Activated T-cell treated with anti-CD3 and anti-CD28 coated beads for 4 hours (primary cell): ENCODE measurements at regions not wholly inside any gene's neighbourhood (a gene's known extent, or its start where the extent isn't known, plus 50 kb on each side); places are given as distances from the start of the nearest gene placed in this dataset.

Experiments
- DNase-seq: peaks from one replicate; pipeline ENCODE4 v3.0.0-alpha.2; 2020

DNA sequence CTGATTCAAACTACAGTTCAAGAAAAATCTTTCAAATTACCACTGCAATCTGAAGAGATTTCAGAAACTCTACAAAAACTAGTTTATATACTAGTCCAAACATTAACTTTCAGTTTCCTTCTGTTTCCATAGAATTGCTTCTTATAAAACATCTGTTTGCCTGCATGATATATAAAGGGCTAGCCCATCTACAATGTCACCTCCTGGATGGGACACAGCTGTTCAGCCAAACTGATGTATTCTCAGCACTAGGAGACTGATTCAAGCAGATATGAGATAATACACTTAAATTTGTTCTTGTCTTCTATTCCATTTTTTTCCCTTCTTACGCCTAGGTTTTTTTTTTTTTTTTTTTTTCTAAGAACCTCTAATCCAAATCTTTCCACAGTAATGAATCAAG, 1569.7 kb upstream of the IGFBP7 start:
- DNase-seq: no peak

DNA sequence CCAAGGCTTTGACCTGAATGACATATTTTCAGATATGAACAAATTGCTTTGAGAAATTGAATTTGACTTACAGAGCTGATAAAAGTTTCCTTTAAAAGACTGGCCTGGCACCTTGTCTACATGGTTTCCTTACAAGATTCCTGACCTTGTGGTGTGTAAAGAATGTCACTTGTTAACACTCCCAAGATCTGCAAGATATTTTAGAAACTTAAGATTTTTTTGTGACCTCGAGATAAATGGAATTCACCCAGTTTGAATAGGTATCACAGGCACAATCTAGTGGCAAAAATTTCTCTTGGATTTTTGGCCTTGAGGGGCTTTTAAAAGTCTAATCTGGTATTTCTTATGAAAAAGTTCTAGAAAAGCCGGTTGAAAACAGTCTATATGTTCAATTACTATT, 1568.9 kb upstream of the IGFBP7 start:
- DNase-seq: no peak

DNA sequence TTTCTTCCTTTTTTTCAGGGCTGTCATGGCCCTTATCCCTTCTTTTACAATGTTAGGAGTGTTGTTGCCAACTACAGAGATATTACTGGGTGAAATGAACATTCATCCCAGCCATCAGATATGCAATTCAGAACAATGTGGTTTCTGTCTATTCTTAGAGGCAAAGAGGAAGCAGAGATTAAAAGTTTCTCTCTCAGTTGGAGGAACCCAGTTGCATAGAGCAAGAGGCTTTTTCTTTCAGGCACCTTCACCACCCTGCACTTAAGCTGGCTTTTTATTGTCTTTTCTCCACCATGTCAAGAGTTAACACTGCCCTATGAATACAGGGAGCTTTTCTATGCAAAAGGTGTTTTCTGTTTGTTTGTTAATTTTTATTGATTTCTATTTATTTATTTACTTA, 1559.6 kb upstream of the IGFBP7 start:
- no peak for DNase-seq

DNA sequence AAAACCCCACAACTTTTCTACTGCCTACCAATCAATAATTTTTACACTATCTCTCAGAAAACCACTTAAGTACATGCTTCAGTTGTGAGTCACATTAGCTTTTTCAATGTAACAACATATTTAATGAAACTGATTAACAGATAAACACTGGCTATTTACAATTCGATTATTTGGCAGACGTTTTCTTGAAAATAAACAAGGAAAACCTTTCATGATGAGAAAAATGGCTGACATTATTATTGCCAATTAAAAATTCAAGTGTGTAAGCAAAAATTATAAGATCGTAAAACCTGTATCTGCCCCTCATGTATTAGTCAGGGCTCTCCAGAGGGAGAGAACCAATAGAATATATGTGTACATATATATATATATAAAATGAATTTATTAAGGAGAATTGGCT, 1555.5 kb upstream of the IGFBP7 start:
- no peak for DNase-seq

DNA sequence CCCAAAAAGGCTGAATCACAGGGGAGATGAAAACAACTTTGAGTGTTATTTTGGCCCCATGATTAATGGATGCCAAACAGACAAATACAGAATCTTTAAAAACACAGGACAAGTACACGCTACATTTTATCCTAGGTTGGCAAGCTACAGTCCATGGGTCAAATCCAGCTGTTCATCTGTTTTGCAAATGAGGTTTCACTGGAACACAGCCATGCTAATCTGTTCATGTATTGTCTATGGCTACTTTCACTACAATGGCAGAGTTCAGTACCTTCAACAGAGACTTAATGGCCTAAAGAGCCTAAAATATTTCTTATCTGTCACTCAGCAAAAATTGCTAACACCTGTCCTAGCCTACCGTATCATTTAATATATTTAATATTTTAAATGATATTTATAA, 1548.5 kb upstream of the IGFBP7 start:
- no peak for DNase-seq

DNA sequence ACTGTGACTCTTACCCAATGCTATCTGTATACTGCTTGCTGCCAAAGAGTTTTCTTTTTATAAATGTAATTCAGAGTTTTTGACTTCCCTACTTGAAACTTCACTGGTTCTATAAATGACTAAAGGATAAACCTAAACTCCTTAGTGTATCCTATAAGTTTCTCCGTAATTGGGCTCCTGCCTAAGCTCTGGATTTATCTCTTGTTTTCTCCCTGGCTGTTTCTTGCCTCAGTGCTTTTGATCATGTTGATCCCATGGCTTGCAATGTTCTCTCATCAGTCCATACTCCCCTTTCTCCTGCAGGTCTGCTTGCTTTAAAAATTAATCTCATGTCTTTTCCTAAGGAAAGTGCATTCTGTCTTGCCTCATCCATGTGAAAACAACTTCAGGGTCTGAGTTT, 1543.1 kb upstream of the IGFBP7 start:
- no peak for DNase-seq

DNA sequence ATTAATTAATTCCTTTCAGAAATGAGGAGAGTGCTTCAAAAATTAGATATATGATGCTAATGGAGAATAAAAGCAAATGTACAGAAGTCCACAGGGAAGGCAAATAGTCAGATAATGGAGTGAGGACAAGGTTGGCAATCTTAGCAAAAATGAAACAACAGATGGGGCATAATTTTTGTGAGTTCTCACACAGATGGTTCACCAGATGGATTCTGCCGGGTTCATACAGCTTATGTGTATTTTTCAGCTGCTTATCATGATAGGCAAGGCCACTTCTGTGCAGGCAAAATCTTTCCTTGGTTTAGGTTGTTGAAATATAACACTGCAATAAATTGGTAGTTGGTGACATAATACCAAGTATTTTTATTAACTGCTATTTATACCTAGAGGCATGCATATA, 1539.0 kb upstream of the IGFBP7 start:
- no peak for DNase-seq

DNA sequence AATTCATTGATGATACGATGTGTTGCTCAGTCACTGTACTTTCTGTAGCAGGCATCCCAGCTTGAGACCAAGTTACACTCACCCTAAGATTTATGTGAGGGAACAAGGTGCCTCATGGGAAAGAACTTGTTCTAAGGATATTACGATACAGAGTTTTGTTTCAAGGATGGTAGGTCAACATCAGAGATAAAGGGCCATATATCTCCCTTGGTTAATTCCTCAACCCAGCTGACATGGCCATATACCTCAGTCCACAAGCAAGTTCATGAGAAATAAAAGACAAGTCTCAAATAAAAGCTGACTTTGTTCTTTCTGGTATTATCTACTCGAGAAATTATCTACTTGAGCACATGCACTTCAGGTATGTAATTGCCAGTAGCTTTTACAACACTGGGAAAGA, 1535.9 kb upstream of the IGFBP7 start:
- DNase-seq: no peak

DNA sequence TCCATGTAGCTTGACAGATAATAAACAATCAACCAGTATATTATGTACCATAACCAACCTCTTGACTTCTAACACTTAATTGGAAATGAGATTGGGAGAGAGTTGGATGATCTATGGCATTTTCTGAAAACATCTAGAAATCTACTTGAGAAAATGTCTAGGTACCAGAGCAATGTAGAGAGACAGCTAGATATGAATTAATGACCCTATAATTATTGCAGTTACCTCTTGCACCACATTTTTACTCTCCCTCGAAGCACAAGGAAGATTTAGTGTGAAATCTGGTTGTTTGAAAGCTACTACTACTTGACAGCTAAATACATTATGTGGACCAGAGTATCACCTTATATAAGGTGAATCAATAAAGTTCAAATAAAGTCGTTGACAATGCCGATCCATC, 1534.4 kb upstream of the IGFBP7 start:
- DNase-seq: no peak

DNA sequence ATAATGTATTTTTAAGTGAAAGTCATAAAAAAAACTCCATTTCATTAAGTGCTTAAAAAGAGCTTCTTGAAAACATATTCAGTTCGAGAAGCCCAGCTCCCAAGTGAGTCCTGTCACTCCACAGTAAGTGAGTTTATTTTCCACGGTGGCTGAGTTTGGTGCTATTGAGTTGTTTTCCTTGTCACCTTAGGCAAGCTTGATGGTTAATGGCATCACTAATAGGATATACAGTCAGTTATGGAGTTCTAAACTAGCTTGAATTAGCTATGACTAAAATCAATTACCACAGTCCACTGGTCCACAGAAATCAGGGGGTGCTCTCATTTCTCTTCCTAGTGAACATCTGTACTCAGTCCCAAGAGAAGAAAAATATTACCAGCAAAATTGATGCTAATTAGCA, 1526.2 kb upstream of the IGFBP7 start:
- DNase-seq: no peak

DNA sequence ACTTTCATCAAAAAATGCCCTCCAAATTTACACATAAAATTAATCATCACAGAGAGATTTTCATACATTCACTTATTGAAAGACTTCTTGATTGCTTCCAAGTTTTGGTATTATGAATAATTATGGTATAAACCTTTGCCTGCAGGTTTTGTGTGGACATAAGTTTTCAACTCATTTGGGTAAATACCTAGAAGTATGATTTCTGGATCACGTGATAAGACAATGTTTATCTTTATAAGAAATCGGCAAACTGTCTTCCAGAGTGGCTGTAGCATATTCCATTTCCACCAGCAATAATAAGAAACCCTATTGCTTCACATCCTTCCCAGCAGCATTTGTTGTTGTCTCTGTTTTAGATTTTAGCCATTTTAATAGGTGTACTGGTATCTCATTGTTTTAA, 1507.0 kb upstream of the IGFBP7 start:
- DNase-seq: no peak

DNA sequence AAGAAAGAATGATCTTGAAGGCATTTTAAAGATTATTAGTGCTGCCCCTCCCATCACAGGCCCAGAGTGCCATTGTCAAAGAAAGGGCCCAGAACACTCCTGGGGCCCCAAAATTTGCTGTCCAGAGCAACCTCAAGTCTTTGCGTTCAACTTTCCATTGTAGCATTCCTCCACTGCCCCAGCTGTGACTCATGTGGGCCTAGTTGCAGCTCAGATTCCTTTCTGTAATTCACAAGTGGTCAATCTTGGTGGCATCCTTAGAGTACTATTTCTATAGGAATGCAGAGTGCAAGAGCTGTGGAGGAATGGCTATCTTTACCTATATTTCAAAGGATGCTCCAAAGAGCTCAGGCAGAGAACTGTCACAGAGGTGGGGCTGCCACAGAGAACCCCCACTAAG, 1500.8 kb upstream of the IGFBP7 start:
- no peak for DNase-seq

DNA sequence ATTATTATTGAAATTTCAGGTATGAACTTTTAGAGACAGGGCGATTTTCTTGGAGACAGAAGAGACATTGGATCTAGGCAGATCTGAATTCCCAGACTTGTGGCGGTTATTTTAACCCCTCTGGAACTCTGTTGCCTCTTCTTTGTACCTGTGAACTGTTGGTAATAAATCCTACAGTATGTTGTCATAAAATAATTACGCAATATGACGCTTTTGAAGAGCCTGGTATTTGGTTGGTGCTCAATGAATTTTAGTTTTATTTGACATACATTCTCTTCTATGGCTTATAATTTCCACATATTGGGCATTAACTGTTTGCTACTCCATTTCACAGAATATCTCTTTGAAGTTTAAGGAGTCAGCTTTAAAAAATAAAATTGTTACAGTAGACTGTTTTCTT, 1496.1 kb upstream of the IGFBP7 start:
- no peak for DNase-seq

DNA sequence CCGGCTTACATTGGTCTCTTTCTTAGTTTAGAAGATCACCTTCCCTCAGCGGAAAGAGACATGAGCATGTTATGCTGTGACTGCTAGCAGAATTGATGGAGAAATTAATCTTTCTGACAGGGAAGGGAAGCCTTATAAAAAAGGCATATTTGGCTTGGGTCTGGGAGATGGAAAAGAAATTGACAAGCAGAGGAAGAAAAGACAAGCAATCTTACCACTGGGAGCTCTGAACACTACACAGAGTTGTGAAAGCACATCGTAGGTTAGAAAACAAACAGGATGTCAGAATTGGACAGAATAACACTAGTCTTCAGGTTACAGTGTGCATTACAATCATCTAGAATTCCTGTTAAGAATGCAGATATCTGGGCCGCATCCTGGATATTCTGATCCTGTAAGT, 1493.8 kb upstream of the IGFBP7 start:
- DNase-seq: no peak

DNA sequence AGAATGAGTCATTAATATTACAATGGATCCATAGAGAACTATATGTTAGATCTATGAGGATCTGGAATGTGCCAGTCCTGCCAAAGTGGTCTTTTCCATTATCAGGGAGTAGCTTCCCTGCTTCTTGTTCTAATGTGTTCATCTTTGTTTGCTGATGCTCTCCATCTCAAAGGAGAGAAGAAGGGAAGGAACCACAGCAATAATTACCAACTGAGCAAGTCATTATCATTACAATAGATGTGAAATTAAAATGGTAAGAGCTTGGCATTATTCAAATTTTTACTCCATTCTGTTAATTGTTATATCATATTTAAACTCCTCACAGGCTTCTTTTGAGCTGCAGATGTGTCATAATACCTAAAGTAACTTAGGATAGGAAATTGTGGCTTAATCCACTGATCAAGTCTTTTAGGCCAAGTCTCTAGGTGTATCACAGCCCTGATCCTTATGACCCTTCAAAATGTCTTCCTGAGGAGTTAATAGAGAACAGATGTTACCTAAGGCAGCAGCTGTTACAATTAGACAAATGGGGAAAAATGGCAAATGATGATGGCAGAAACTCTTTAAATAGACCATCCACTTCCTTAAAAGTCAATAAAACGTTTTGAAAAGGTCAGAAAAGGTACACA, 1492.7 kb upstream of the IGFBP7 start:
- DNase-seq: no peak

DNA sequence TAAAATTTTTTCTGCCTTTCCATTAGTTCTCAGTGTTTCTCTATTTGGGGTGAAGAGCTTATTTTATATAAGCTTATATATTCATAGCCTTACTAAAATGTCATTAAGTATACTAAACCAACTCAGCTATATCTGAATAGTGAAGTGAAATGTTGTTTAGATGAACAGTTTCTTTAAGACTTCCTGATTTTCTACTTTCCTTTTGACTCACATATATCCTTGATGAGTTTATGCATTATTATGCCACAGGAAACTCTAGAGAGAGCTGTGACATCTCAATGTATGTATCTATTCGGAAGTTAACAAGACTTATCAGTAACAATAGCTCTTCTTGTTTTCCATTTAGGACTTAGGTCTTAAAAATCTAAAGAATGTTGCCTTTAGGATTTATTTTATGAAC, 1491.8 kb upstream of the IGFBP7 start:
- DNase-seq: no peak

DNA sequence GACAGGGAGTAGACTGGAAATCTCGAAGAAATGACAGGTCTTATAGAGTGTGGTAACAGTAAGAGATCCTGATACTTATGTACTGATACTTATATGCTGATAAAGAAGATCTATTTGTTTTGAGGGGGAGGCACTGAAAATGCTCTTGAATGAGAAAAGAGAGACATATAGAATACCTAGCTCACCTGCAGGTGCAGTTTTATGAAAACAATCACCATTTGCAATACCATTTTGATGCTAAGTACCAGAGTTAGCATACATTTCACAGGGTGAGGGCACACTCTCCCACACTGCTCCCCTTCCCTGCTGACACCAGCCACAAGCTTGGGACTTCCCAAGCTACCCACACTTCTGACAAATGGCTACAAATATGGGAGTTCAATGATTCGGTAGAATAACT, 1490.1 kb upstream of the IGFBP7 start:
- no peak for DNase-seq

DNA sequence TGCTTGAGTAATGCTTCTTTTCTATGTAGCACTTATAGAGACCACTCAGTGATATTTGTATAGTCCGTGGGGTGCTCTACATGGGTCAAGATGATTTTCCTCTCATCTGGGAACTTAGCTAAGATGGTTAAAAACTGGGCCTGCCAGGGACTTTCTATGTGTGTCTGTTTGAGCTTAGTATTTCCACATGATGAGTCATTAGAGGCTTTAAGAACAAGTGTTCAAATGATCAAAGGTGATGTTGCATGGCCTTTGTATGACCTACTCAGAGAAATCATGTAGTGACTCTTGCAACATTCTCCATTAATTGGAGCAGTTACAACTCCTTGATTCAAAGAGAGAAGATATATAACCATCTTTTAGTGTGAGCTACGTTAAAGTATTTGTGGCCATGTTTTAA, 1480.5 kb upstream of the IGFBP7 start:
- DNase-seq: no peak

DNA sequence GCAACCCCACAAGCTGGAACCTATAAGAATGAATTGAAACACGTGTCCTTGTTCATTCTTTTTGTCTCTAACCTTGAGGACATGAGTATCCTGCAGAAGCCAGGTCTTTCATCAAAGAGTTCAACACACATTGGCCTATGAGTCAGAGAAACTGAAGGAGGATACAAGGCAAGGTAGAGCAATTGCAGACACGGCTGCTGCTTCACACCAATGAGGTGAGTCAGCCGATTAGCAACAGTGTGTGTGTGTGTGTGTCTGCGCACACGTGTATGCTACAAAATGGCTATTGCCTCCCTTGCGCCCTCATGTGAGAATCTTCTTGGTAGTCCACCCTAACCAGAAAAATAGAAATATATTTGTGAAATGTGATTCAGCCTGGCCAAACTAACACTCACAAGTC, 1477.7 kb upstream of the IGFBP7 start:
- no peak for DNase-seq

DNA sequence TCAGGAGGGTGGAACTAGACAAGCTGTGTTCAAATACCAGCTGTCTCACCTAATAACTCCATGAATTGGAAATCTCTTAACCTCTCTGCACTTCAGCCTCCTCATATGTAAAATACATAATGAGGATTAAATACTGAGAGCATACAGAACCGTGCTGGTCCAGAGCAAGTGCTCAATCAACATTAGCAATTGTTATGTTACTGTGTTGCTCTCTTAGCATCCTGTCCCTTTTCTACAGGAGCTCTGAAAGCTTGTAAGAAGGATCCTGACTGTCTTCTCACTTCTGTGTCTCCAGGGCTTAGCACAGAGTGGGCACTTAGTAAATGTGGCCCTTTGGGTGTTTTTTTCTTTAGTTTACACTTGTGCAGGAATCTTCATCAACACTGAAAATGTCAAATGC, 1456.1 kb upstream of the IGFBP7 start:
- no peak for DNase-seq

DNA sequence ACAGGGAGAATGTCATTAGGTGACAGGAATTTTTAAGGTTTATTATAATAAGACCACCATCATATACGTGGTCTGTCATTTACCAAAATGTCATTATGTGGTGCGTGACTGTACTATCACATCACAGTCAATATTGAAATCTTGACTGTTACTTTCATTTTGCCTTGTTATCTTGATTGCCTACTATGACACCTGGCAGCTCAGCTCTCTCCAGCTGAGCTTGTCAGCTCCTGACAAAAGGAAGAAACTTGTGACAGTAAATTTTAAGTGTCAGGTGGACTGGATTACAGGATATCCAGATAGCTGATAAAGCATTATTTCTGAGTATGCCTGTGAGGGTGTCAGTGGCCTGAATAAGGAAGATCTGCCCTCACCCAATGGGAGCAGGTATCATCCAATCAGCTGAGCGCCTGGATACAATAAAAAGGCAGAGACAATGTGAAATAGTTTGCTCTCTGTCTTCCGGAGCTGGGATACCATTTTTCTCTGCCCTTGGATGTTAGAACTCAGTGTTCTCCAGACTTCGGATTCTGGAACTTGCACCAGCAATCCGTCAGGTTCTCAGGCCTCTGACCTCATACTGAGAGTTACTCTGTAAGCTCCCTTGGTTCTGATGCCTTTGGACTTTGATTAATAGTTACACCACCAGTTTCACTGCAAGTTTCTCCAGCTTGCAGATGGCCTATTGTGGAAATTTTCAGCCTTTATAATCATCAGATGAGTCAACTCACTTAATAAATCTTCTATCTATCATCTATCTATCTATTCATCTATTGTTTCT, 1454.7 kb upstream of the IGFBP7 start:
- no peak for DNase-seq

DNA sequence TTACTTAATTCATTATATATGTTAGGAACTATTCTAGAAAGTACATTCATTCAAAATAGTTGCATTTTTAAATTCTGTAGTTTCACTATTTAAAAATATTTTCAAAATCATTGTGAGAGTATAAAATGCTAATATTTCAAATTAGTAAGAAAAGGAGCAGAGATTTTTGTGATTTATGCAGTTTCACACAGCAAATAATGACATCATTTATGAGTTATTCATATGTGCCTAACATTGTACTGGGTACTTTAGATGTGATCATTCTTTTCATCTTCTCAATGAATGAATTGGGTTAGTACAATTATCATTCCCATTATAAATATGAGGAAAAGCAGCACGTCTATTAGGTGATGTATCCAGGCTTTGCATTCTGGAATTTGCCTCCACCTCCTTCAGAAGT, 1451.0 kb upstream of the IGFBP7 start:
- DNase-seq: no peak

DNA sequence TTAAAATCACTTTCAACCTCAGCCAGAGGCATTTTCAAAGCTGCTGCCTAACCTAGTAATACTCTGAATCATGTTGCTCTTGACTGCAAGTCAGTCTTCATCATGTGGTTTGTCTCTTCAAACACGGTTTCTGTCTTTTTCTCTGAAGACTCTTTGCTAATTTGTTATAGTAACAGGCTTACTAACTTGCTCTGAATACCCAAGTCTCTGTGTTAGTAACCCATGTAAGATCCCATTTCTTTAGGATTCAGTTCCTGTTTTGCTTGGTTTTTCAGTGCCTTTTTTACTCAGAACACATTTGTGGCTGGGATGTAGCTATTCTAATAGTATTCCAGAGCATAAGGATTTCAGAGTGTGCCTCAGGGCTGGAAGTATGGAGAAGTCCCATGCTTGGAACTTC, 1450.6 kb upstream of the IGFBP7 start:
- DNase-seq: no peak

DNA sequence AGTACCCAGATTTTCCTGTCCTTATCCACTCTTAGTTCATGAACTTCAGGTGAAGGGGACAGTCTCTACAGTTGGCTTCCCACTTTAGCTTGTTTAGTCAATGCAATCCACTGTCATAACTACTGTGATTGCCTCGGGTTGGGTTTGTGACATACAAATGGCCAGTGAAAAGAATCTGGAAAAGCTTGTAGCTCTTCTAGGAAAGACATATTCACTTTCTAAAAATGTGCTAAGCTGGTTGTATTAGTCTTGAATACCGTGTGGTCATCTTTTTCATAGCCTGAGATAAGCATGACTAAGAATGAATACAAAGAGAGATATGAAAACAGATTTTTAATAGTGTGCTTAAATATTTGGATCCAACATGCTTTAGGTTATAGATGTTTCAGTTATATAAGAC, 1443.5 kb upstream of the IGFBP7 start:
- no peak for DNase-seq

DNA sequence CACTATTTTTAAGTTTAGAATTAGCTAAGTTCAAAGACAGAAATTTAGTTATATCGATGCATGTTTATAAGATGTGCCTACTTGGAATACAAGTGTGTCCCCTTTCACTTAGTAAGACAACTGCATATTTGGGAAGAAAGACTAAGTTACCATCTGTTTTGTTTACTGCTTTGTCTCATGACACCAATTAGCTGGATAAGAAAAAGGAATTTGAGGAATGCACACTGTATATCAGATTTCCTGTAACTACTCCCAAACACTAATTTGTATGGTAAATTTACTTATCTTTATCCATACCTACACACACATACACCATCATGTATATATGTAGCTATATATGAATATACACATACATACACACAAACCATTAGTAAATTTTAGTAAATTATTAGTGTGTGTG, 1442.8 kb upstream of the IGFBP7 start:
- no peak for DNase-seq
